Mucosa of descending colon (tissue), 3 donors: ENCODE measurements at regions not wholly inside any gene's neighbourhood (a gene's known extent, or its start where the extent isn't known, plus 50 kb on each side); places are given as distances from the start of the nearest gene placed in this dataset.

Source experiments
- ATAC-seq: fragments of 200-7000 bp; cut with Tn5 transposase; one replicate; pipeline ENCODE4 v1.9.1; 2020; ENCODE audit warnings: mild to moderate bottlenecking, moderate library complexity
- DNase-seq, 3 donors: peaks; one replicate each; pipeline ENCODE4 v3.0.0-alpha.2; 2020
- H3K36me3 ChIP-seq: fragments of 200-600 bp; one replicate; pipeline ENCODE4 v1.8.0; 2021; ENCODE audit warnings: low read depth, mild to moderate bottlenecking
- H3K4me1 ChIP-seq: fragments of 200-600 bp; one replicate; pipeline ENCODE4 v1.8.0; 2021; ENCODE audit warnings: low read depth, mild to moderate bottlenecking
- H3K4me3 ChIP-seq: fragments of 200-600 bp; one replicate; pipeline ENCODE4 v1.8.0; 2021; ENCODE audit warnings: mild to moderate bottlenecking
- H3K9me3 ChIP-seq: fragments of 200-600 bp; one replicate; pipeline ENCODE4 v1.8.0; 2021; ENCODE audit warnings: mild to moderate bottlenecking
- intact Hi-C, 2 donors: fragments of 100-400 bp; cut with DNase I in 1 of 2; cut with micrococcal nuclease in 1 of 2; formaldehyde crosslinking; loops; one replicate each; pipeline versions ENCODE4 v1.11.0 to v1.11.1; 2022; cut with DNase I, micrococcal nuclease
- TF ChIP-seq, protein P1 (sequence below): fragments of 200-600 bp; IDR thresholded peaks from one replicate; pipeline ENCODE4 v1.8.0; 2022; ENCODE audit warnings: antibody characterized with exemption, mild to moderate bottlenecking
- donor health status: DM: no; HTN: no; CAD: no; lungs with moderate emphysema.
- donor health status: DM: no; HTN: no; CAD: no.
- donor health status: DM: no; HTN: yes; CAD: no.

DNA sequence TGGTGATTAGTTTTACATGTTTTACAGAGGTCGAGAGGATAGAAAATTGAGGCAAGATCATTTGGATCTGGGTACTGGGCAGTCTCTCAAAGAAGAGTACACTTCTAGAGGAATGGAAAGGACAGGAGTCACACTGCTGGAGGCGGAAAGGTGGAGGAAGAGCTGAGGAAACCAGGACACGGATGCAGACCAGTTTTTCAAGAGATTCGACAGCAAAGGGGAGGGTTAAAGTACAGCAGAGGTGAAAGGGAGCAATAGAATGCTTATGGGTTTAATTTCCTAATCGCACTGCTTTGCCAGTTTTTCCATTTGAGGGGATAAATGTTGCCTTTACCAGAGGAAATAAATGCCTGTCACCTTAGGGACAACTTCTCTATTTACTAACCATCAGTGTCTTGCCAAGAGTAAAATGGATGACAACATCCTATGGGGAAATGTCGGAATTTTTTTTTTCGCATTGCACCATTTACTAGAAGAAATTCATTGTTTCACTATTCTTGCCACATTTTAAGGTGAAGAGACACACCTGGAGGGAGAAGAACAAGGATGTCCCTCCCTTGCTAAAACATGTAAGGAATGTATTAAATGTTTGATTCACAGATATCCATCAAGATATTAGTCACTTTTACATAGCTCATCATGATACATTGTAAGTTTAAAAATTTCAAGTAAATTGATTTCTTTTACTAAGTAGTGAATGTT lies 226.6 kb downstream of the COL12A1 start:
- no peaks in the 10 kb centered on the region for H3K4me1 ChIP-seq
- no peaks in the 10 kb centered on the region for H3K9me3 ChIP-seq
- no peak overlapping the region for H3K4me3 ChIP-seq
- ATAC-seq = no peak
- TF ChIP-seq, protein P1, sequence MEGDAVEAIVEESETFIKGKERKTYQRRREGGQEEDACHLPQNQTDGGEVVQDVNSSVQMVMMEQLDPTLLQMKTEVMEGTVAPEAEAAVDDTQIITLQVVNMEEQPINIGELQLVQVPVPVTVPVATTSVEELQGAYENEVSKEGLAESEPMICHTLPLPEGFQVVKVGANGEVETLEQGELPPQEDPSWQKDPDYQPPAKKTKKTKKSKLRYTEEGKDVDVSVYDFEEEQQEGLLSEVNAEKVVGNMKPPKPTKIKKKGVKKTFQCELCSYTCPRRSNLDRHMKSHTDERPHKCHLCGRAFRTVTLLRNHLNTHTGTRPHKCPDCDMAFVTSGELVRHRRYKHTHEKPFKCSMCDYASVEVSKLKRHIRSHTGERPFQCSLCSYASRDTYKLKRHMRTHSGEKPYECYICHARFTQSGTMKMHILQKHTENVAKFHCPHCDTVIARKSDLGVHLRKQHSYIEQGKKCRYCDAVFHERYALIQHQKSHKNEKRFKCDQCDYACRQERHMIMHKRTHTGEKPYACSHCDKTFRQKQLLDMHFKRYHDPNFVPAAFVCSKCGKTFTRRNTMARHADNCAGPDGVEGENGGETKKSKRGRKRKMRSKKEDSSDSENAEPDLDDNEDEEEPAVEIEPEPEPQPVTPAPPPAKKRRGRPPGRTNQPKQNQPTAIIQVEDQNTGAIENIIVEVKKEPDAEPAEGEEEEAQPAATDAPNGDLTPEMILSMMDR = no peak
- DNase-seq = no peak
- intact Hi-C loops = no loop called here
- no peaks in the 10 kb centered on the region for H3K36me3 ChIP-seq

DNA sequence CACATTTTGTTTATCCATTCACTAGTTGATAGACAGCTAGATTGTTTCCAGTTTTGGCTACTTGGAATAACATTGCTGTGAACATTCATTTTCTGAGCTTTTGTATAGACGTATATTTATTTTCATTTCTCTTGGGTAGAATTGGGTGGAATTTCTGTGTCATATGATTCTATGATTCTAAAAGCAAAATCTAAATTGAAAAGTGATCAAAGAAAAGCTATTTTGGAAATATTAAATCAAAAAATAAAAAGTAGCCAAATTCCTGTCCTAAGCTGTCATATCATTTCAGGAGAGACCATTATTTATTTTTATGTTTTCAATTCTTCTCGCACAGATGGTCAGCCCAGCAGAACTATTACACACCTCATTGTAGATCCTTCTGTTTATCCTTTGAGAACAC lies 229.2 kb downstream of the COL12A1 start:
- H3K9me3 ChIP-seq = no peaks in the 10 kb centered on the region
- DNase-seq = no peak
- TF ChIP-seq, protein P1 = no peak
- no peaks in the 10 kb centered on the region for H3K4me1 ChIP-seq
- H3K4me3 ChIP-seq = no peak overlapping the region
- no peak for ATAC-seq
- intact Hi-C loops = no loop called here
- H3K36me3 ChIP-seq = no peaks in the 10 kb centered on the region

DNA sequence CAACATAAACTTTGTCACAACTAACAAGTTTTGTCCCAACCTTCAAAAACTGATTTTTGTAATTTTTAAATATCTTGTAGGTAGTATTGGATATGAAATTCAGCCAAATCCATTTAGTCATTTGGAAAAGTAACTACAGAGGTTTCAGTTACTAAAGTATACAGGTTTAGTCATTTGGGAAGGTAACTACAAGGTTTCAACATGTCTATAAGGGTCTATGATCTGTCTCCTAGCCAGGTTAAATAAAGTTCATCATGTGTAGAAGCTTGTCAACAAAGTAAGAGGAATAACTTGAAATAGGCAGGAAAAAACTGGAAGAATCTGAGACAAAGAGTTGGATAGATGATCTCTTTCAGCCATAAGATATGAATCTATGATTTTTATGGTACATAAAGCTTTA lies 229.8 kb downstream of the COL12A1 start:
- H3K9me3 ChIP-seq = no peaks in the 10 kb centered on the region
- ATAC-seq (no peak), DNase-seq (no peak)
- no peaks in the 10 kb centered on the region for H3K36me3 ChIP-seq
- no peak overlapping the region for H3K4me3 ChIP-seq
- H3K4me1 ChIP-seq = no peaks in the 10 kb centered on the region
- intact Hi-C loops = no loop called here
- TF ChIP-seq, protein P1 = no peak

DNA sequence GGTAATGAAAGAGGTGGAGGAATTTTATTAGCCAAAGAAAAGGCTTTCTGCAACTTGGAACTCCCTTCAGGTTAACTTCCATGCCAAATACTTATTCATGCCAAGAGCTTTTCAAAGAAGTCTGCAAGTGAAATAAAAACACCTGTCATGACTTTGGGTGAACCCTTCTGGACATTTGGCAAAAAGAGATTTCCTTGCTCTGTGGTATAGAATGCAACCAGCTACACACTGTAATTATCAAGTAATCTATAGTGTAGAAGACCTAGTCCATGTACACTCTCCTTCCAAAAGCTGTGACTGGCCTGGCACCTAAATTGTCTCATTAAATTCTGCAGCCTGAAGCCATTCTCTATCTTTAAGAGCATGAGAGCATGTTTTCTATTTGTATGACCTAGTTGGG lies 232.3 kb downstream of the COL12A1 start:
- TF ChIP-seq, protein P1 = no peak
- DNase-seq = no peak
- ATAC-seq = no peak
- no peaks in the 10 kb centered on the region for H3K36me3 ChIP-seq
- H3K4me1 ChIP-seq = no peaks in the 10 kb centered on the region
- intact Hi-C loops = no loop called here
- no peaks in the 10 kb centered on the region for H3K9me3 ChIP-seq
- no peak overlapping the region for H3K4me3 ChIP-seq

- intact Hi-C loops = no loop called here
- Histone ChIP-seq H3K36me3 (no peaks in the 10 kb centered on the region), H3K9me3 (no peaks in the 10 kb centered on the region), H3K4me1 (no peaks in the 10 kb centered on the region), H3K4me3 (no peak overlapping the region)
- no peak for ATAC-seq
- no peak for DNase-seq
- TF ChIP-seq, protein P1 = no peak
Observed at GRCh38 chr6:74971633-74972032, 234.2 kb downstream of the COL12A1 start.
